Bronchial epithelial cell (primary cell): ENCODE measurements at regions not wholly inside any gene's neighbourhood (a gene's known extent, or its start where the extent isn't known, plus 50 kb on each side); places are given as distances from the start of the nearest gene placed in this dataset.

Experiments used
- DNase-seq: peaks from one replicate; pipeline ENCODE4 v3.0.0-alpha.2; 2010; ENCODE audit warnings: low read depth
- FAIRE-seq: peaks from 2 replicates; lab custom pipeline; 2011; peaks lifted over from hg19 to GRCh38; lab: Jason Lieb, UNC
- H3K27me3 ChIP-seq: 2 replicates; pipeline ENCODE4 v1.5.1; 2011; ENCODE audit warnings: low read length; ENCODE audit not compliant: control insufficient read depth, insufficient read depth
- H3K36me3 ChIP-seq: 2 replicates; pipeline ENCODE4 v1.5.1; 2011; ENCODE audit warnings: low read length; ENCODE audit not compliant: control insufficient read depth, insufficient read depth
- H3K4me3 ChIP-seq: 2 replicates; pipeline ENCODE4 v1.5.1; 2011; ENCODE audit warnings: mild to moderate bottlenecking, low read depth, low read length, control low read depth
- CTCF ChIP-seq: IDR thresholded peaks from 2 replicates; pipeline ENCODE4 v1.5.1; 2011; ENCODE audit warnings: mild to moderate bottlenecking, moderate library complexity, low read length, control low read depth, inconsistent platforms; ENCODE audit not compliant: insufficient read depth, severe bottlenecking

- DNase-seq (no peak), FAIRE-seq (no peak)
- no peaks in the 10 kb centered on the region for H3K27me3 ChIP-seq
- no peak for TF ChIP-seq CTCF
- no peak overlapping the region for H3K4me3 ChIP-seq
- no peaks in the 10 kb centered on the region for H3K36me3 ChIP-seq
Measured at GRCh38 chr13:81636120-81636519, 1295.2 kb upstream of the SPRY2 start.

- H3K36me3 ChIP-seq: no peaks in the 10 kb centered on the region
- DNase-seq (no peak), FAIRE-seq (no peak)
- H3K4me3 ChIP-seq: no peak overlapping the region
- TF ChIP-seq CTCF: no peak
- no peaks in the 10 kb centered on the region for H3K27me3 ChIP-seq
Measured at GRCh38 chr13:81615031-81615430, 1274.1 kb upstream of the SPRY2 start.

GRCh38 chr13:81610644-81611043, 1269.7 kb upstream of the SPRY2 start:
- no peaks in the 10 kb centered on the region for H3K36me3 ChIP-seq
- no peak for FAIRE-seq
- DNase-seq: no peak

GRCh38 chr13:81609335-81609734, 1268.4 kb upstream of the SPRY2 start:
- no peak for DNase-seq
- Histone ChIP-seq H3K4me3 (no peak overlapping the region), H3K27me3 (no peaks in the 10 kb centered on the region), H3K36me3 (no peaks in the 10 kb centered on the region)
- TF ChIP-seq CTCF: no peak
- no peak for FAIRE-seq

More at GRCh38 chr13:81610644-81611043, 1269.7 kb upstream of the SPRY2 start:
- Histone ChIP-seq H3K27me3 (no peaks in the 10 kb centered on the region), H3K4me3 (no peak overlapping the region)
- no peak for TF ChIP-seq CTCF

- no peak overlapping the region for H3K4me3 ChIP-seq
- no peaks in the 10 kb centered on the region for H3K36me3 ChIP-seq
- H3K27me3 ChIP-seq: no peaks in the 10 kb centered on the region
- FAIRE-seq (no peak), DNase-seq (no peak)
- TF ChIP-seq CTCF: no peak
Measured at GRCh38 chr13:81606074-81606473, 1265.1 kb upstream of the SPRY2 start.

- no peak for FAIRE-seq
Measured at GRCh38 chr13:81602241-81602640, 1261.3 kb upstream of the SPRY2 start.

More at GRCh38 chr13:81602241-81602640, 1261.3 kb upstream of the SPRY2 start:
- Histone ChIP-seq H3K27me3 (no peaks in the 10 kb centered on the region), H3K36me3 (no peaks in the 10 kb centered on the region), H3K4me3 (no peak overlapping the region)
- no peak for TF ChIP-seq CTCF
- no peak for DNase-seq
